ENCODE measurements at regions not wholly inside any gene's neighbourhood (a gene's known extent, or its start where the extent isn't known, plus 50 kb on each side); places are given as distances from the start of the nearest gene placed in this dataset.
"Not testable (repeated sequence)": the region's sequence is repeated elsewhere in the genome, so short reads cannot be mapped to it uniquely, and the experiment has no call there.

GRCh38 chr16:33601029-33601428, 141.6 kb downstream of the TP53TG3F start:
- H4K91ac ChIP-seq (replicated peaks; ENCODE audit: insufficient read length, low read length); H3K18ac ChIP-seq (ENCODE audit: extremely low read depth, low read length); H3K23ac ChIP-seq (ENCODE audit: insufficient read length); H3K56ac ChIP-seq (replicated peaks; ENCODE audit: insufficient read length, low read depth, low read length); H3K79me2 ChIP-seq (ENCODE audit: control insufficient read depth in 1 of 2, insufficient read depth in 2 of 2, low read length in 2 of 2); H2AFZ ChIP-seq (ENCODE audit: low read length); H3K9me3 ChIP-seq (ENCODE audit: insufficient read depth in 2 of 2, low read depth in 1 of 2, low read length in 1 of 2); H3K14ac ChIP-seq (ENCODE audit: insufficient read length); DNase-seq (ENCODE audit: low read depth in 1 of 2, low spot score in 2 of 2); H3K79me1 ChIP-seq (ENCODE audit: low read depth, low read length); POLR2A ChIA-PET (ENCODE audit: partially characterized antibody); H4K5ac ChIP-seq (ENCODE audit: insufficient read length, low read depth, low read length); H2BK5ac ChIP-seq (ENCODE audit: low read depth, low read length); H3K27ac ChIP-seq (ENCODE audit: low read depth, low read length); H3K23me2 ChIP-seq (ENCODE audit: low read depth, low read length); H3K4ac ChIP-seq (replicated peaks; ENCODE audit: insufficient read length, low read depth, low read length); H3K36me3 ChIP-seq (ENCODE audit: control insufficient read depth in 2 of 4, insufficient read depth in 4 of 4, low read length in 3 of 4); H3K4me2 ChIP-seq (ENCODE audit: insufficient read depth in 1 of 2, low read depth in 2 of 2, low read length in 2 of 2); CTCF ChIA-PET (ENCODE audit: partially characterized antibody); H4K8ac ChIP-seq (ENCODE audit: extremely low read depth, insufficient read depth, low read length); H2BK120ac ChIP-seq (replicated peaks; ENCODE audit: low read depth, low read length); H3K4me1 ChIP-seq (replicated peaks in 1 of 4; ENCODE audit: control insufficient read depth in 3 of 4, insufficient read depth in 4 of 4, low read length in 3 of 4); H4K20me1 ChIP-seq (replicated peaks in 1 of 2; ENCODE audit: control insufficient read depth in 1 of 2, insufficient read depth in 2 of 2, low read length in 2 of 2); H2AK5ac ChIP-seq (ENCODE audit: low read depth, low read length); FAIRE-seq; H3K4me3 ChIP-seq (ENCODE audit: extremely low read depth in 1 of 4, insufficient read depth in 2 of 4, low read depth in 3 of 4, low read length in 4 of 4); H2BK12ac ChIP-seq (ENCODE audit: low read depth, low read length); H2BK20ac ChIP-seq (ENCODE audit: low read length); H3K27me3 ChIP-seq (replicated peaks in 1 of 4; ENCODE audit: control insufficient read depth in 3 of 4, extremely low read depth in 1 of 4, insufficient read depth in 3 of 4, low read length in 3 of 4); H2BK15ac ChIP-seq (ENCODE audit: low read length); H3K9ac ChIP-seq (replicated peaks in 1 of 4; ENCODE audit: extremely low read depth in 1 of 4, low read depth in 3 of 4, low read length in 3 of 4): not testable (repeated sequence)
- no CpG with 5 or more reads among the region's 4 CpGs for WGBS, 2 experiments (ENCODE audit: extremely low coverage in 1 of 2, insufficient coverage in 1 of 2, insufficient read length in 1 of 2, insufficient replicate concordance in 2 of 2, low coverage in 1 of 2, low lambda C conversion rate in 2 of 2, missing lambda C conversion rate in 1 of 2)

- H4K91ac ChIP-seq (replicated peaks; ENCODE audit: insufficient read length, low read length); H2BK15ac ChIP-seq (ENCODE audit: low read length); H3K4me3 ChIP-seq (ENCODE audit: extremely low read depth in 1 of 4, insufficient read depth in 2 of 4, low read depth in 3 of 4, low read length in 4 of 4); H3K14ac ChIP-seq (ENCODE audit: insufficient read length); H2AK5ac ChIP-seq (ENCODE audit: low read depth, low read length); H4K20me1 ChIP-seq (replicated peaks in 1 of 2; ENCODE audit: control insufficient read depth in 1 of 2, insufficient read depth in 2 of 2, low read length in 2 of 2); H3K56ac ChIP-seq (replicated peaks; ENCODE audit: insufficient read length, low read depth, low read length); H4K5ac ChIP-seq (ENCODE audit: insufficient read length, low read depth, low read length); H3K27me3 ChIP-seq (replicated peaks in 1 of 4; ENCODE audit: control insufficient read depth in 3 of 4, extremely low read depth in 1 of 4, insufficient read depth in 3 of 4, low read length in 3 of 4); CTCF ChIA-PET (ENCODE audit: partially characterized antibody); H2BK120ac ChIP-seq (replicated peaks; ENCODE audit: low read depth, low read length); H2BK12ac ChIP-seq (ENCODE audit: low read depth, low read length); H3K4me1 ChIP-seq (replicated peaks in 1 of 4; ENCODE audit: control insufficient read depth in 3 of 4, insufficient read depth in 4 of 4, low read length in 3 of 4); H3K18ac ChIP-seq (ENCODE audit: extremely low read depth, low read length); FAIRE-seq; H3K79me1 ChIP-seq (ENCODE audit: low read depth, low read length); H3K27ac ChIP-seq (ENCODE audit: low read depth, low read length); POLR2A ChIA-PET (ENCODE audit: partially characterized antibody); H3K4ac ChIP-seq (replicated peaks; ENCODE audit: insufficient read length, low read depth, low read length); H4K8ac ChIP-seq (ENCODE audit: extremely low read depth, insufficient read depth, low read length); H3K36me3 ChIP-seq (ENCODE audit: control insufficient read depth in 2 of 4, insufficient read depth in 4 of 4, low read length in 3 of 4); H3K23me2 ChIP-seq (ENCODE audit: low read depth, low read length); H2AFZ ChIP-seq (ENCODE audit: low read length); H2BK5ac ChIP-seq (ENCODE audit: low read depth, low read length); H3K79me2 ChIP-seq (ENCODE audit: control insufficient read depth in 1 of 2, insufficient read depth in 2 of 2, low read length in 2 of 2); DNase-seq (ENCODE audit: low read depth in 1 of 2, low spot score in 2 of 2); H3K23ac ChIP-seq (ENCODE audit: insufficient read length); H2BK20ac ChIP-seq (ENCODE audit: low read length); H3K4me2 ChIP-seq (ENCODE audit: insufficient read depth in 1 of 2, low read depth in 2 of 2, low read length in 2 of 2); H3K9ac ChIP-seq (replicated peaks in 1 of 4; ENCODE audit: extremely low read depth in 1 of 4, low read depth in 3 of 4, low read length in 3 of 4): not testable (repeated sequence)
- WGBS, 2 experiments (ENCODE audit: extremely low coverage in 1 of 2, insufficient coverage in 1 of 2, insufficient read length in 1 of 2, insufficient replicate concordance in 2 of 2, low coverage in 1 of 2, low lambda C conversion rate in 2 of 2, missing lambda C conversion rate in 1 of 2) = 73% methylated on average over 2 of the region's 4 CpGs; no CpG with 5 or more reads in 1 of the 2 experiments
- H3K9me3 ChIP-seq (ENCODE audit: insufficient read depth in 2 of 2, low read depth in 1 of 2, low read length in 1 of 2) = peaks cover 6 to 13% of the 10 kb centered on the region in 2 experiments; a peak in 3 of 4 replicates
Measured at GRCh38 chr16:33623535-33624077, 164.2 kb downstream of the TP53TG3F start.
